ENCODE measurements at regions not wholly inside any gene's neighbourhood (a gene's known extent, or its start where the extent isn't known, plus 50 kb on each side); places are given as distances from the start of the nearest gene placed in this dataset.
"Not testable (repeated sequence)": the region's sequence is repeated elsewhere in the genome, so short reads cannot be mapped to it uniquely, and the experiment has no call there.

DNA sequence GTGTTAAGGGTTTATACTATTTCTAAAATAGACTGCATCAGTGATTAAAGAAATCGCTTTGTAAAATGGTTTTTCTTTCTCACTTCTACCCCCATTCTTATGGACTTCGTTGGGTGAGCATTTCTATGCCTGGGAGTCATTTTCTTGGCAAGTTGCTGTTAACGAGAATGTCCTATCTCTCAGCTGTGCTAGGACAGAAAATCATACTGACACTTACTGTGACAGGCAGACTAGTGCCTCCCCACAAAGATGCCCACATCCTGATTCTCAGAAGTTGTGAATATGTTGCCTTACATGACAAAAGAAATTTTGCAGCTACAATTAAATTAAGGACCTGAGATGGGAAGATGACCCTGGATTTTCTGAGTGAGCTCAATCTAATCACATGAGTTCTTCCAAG lies 65.1 kb upstream of the NMUR2 start:
- TF ChIP-seq, protein P1, sequence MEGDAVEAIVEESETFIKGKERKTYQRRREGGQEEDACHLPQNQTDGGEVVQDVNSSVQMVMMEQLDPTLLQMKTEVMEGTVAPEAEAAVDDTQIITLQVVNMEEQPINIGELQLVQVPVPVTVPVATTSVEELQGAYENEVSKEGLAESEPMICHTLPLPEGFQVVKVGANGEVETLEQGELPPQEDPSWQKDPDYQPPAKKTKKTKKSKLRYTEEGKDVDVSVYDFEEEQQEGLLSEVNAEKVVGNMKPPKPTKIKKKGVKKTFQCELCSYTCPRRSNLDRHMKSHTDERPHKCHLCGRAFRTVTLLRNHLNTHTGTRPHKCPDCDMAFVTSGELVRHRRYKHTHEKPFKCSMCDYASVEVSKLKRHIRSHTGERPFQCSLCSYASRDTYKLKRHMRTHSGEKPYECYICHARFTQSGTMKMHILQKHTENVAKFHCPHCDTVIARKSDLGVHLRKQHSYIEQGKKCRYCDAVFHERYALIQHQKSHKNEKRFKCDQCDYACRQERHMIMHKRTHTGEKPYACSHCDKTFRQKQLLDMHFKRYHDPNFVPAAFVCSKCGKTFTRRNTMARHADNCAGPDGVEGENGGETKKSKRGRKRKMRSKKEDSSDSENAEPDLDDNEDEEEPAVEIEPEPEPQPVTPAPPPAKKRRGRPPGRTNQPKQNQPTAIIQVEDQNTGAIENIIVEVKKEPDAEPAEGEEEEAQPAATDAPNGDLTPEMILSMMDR (IDR thresholded peaks at IDR 0.05) = no peak
- Mint-ChIP-seq H3K9me3 (peaks cover 42% of the 10 kb centered on the region), H3K27me3 (ENCODE audit: insufficient read depth) (no peaks in the 10 kb centered on the region), H3K4me3 (no peak overlapping the region), H3K4me1 (ENCODE audit: low read depth) (no peaks in the 10 kb centered on the region), H3K27ac (no peak overlapping the region), H3K36me3 (ENCODE audit: low read depth) (no peaks in the 10 kb centered on the region)
- DNase-seq = no peak

DNA sequence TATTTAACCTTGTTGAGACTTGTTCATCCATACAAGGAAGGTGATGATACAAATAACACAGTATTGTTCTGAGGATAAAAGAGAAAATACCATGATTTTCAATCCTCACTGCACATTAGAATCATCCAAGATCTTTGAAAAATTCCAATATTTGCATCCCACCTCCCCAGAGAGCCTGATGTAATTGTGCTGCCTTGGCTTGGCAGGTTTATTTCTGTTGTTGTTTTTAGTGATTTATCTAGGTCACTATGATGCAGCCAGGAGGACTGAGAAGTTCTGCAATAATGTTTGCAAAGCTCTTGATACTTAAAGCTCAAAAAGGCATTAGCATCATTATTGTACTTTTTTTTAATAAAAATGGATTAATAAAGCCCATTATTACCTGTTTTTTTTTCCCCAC lies 67.0 kb upstream of the NMUR2 start:
- H3K36me3 Mint-ChIP-seq (ENCODE audit: low read depth) = no peaks in the 10 kb centered on the region
- H3K4me1 Mint-ChIP-seq (ENCODE audit: low read depth) = no peaks in the 10 kb centered on the region
- no peaks in the 10 kb centered on the region for H3K27me3 Mint-ChIP-seq (ENCODE audit: insufficient read depth)
- TF ChIP-seq, protein P1 (IDR thresholded peaks at IDR 0.05) = no peak
- no peak overlapping the region for H3K27ac Mint-ChIP-seq
- H3K9me3 Mint-ChIP-seq = peaks cover 39% of the 10 kb centered on the region
- no peak for DNase-seq
- no peak overlapping the region for H3K4me3 Mint-ChIP-seq

DNA sequence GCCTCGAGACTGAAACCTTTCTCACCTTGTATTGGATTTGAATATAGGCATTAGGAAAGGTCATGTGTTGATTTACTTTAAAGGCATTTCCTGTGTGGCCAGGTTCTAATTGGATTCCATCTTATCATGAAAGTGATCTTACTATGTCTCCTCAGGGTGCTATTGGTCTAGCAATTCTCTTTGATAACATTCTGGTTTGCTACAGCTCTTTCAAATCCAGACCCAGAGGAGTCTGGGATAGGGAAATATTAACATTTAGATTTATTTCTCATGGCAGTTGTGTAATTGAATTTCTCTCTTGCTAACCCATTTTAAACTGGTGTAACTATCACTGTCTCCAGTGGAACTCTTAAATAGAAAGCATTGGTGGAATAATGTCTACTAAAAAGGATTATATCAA lies 69.9 kb upstream of the NMUR2 start:
- DNase-seq = no peak

DNA sequence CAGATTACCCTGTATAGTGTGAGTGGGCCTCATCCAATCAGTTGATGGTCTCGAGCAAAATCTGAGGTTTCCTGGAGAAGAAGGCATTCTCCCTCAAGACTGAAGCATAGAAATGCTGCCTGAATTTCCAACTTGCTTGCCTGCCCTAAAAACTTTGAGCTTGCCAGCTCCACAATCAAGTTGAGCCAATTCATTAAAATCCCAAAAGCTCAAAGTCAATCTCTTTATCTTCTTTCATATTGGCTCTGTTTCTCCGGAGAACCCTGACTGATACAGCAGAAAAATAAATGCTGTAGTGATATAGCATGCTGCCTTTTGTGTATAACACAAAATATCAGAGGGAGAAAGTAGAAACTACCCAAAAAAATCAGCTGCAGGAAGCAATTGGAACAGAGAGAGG lies 72.5 kb upstream of the NMUR2 start:
- Mint-ChIP-seq H3K9me3 (peaks cover 34% of the 10 kb centered on the region), H3K4me3 (no peak overlapping the region)
- TF ChIP-seq, protein P1 (IDR thresholded peaks at IDR 0.05) = no peak

More for the DNA sequence above, 69.9 kb upstream of the NMUR2 start:
- Mint-ChIP-seq H3K27me3 (ENCODE audit: insufficient read depth) (no peaks in the 10 kb centered on the region), H3K4me1 (ENCODE audit: low read depth) (no peaks in the 10 kb centered on the region), H3K4me3 (no peak overlapping the region), H3K36me3 (ENCODE audit: low read depth) (no peaks in the 10 kb centered on the region), H3K9me3 (peaks cover 29% of the 10 kb centered on the region), H3K27ac (no peak overlapping the region)
- TF ChIP-seq, protein P1 (IDR thresholded peaks at IDR 0.05) = no peak

DNA sequence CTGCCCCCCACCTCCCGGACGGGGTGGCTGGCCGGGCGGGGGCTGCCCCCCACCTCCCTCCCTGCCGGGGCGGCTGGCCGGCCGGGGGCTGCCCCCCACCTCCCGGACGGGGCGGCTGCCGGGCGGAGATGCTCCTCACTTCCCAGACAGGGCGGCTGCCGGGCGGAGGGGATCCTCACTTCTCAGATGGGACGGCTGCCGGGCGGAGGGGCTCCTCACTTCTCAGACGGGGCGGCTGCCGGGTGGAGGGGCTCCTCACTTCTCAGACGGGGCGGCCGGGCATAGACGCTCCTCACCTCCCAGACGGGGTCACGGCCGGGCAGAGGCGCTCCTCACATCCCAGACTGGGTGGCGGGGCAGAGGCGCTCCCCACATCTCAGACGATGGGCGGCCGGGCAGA lies 74.8 kb upstream of the NMUR2 start:
- not testable (repeated sequence) for H3K27me3 Mint-ChIP-seq (ENCODE audit: insufficient read depth); H3K27ac Mint-ChIP-seq; H3K36me3 Mint-ChIP-seq (ENCODE audit: low read depth); H3K4me1 Mint-ChIP-seq (ENCODE audit: low read depth); H3K4me3 Mint-ChIP-seq; DNase-seq
- peaks cover 41% of the 10 kb centered on the region for H3K9me3 Mint-ChIP-seq

More for the DNA sequence above, 72.5 kb upstream of the NMUR2 start:
- Mint-ChIP-seq H3K27ac (no peak overlapping the region), H3K4me1 (ENCODE audit: low read depth) (no peaks in the 10 kb centered on the region), H3K36me3 (ENCODE audit: low read depth) (no peaks in the 10 kb centered on the region), H3K27me3 (ENCODE audit: insufficient read depth) (no peaks in the 10 kb centered on the region)
- DNase-seq = no peak

DNA sequence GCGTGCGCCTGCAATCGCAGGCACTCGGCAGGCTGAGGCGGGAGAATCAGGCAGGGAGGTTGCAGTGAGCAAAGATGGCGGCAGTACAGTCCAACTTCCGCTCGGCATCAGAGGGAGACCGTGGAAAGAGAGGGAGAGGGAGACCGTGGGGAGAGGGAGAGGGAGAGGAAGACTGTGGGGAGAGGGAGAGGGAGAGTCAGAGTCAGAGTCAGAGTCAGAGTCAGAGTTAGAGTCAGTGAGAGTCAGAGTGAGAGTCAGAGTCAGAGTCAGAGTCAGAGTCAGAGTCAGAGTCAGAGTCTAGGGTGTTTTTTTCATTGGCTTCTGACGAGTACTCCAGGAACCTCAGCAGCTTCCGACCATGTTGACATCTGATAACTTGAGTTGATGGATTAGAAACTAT lies 75.6 kb upstream of the NMUR2 start:
- H3K4me3 Mint-ChIP-seq; H3K36me3 Mint-ChIP-seq (ENCODE audit: low read depth); DNase-seq; H3K4me1 Mint-ChIP-seq (ENCODE audit: low read depth); H3K27ac Mint-ChIP-seq; H3K27me3 Mint-ChIP-seq (ENCODE audit: insufficient read depth): not testable (repeated sequence)
- H3K9me3 Mint-ChIP-seq = peaks cover 36% of the 10 kb centered on the region

DNA sequence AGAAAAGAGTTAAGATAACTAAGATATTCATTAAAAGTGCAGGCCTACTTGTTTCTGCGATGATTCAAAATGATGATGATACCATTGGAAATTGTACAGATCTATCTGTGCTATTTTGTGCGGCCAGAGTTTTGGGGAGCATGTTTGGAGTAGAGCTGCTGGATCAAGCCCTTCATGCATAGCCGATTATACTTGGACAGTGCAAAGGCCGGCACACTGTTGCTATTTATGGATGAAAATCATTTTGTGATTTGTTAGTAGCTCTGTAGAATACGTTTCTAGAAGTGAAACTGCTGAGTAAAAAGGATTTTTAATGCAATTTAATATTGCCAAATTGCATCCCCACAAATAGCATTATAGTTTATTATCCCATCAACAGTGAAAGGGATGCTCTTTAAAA lies 82.1 kb upstream of the NMUR2 start:
- TF ChIP-seq, protein P1 (IDR thresholded peaks at IDR 0.05) = no peak
- H3K9me3 Mint-ChIP-seq = peaks cover 14% of the 10 kb centered on the region
- DNase-seq = no peak
- no peaks in the 10 kb centered on the region for H3K27me3 Mint-ChIP-seq (ENCODE audit: insufficient read depth)
- H3K4me1 Mint-ChIP-seq (ENCODE audit: low read depth) = no peaks in the 10 kb centered on the region
- no peak overlapping the region for H3K27ac Mint-ChIP-seq
- H3K4me3 Mint-ChIP-seq = no peak overlapping the region
- H3K36me3 Mint-ChIP-seq (ENCODE audit: low read depth) = no peaks in the 10 kb centered on the region

Measured in HFFc6 (cell line).